HCT116 (cell line): ENCODE measurements at regions not wholly inside any gene's neighbourhood (a gene's known extent, or its start where the extent isn't known, plus 50 kb on each side); places are given as distances from the start of the nearest gene placed in this dataset.

ENCODE experiments used
- ATAC-seq: fragments of 200-7000 bp; cut with Tn5 transposase; 2 replicates; pipeline ENCODE4 v1.9.1; 2020; ENCODE audit warnings: mild to moderate bottlenecking, moderate library complexity
- BruUV-seq: library from RNA; stranded (reverse); fragments of 400-500 nt; replicated peaks from 2 replicates; lab custom pipeline; 2021; lab: Mats Ljungman, UMichigan
- CTCF ChIA-PET: fragments of 300-600 bp; sonication (Branson Sonifier 250); formaldehyde crosslinking; loops from one replicate; lab custom pipeline; 2021; ENCODE audit warnings: antibody characterized with exemption; lab: Charles Lee
- POLR2A ChIA-PET: fragments of 300-600, 350-600 bp; sonication (Branson Sonifier 250); formaldehyde crosslinking; loops from one replicate; lab custom pipeline; 2021; ENCODE audit warnings: antibody characterized with exemption; lab: Charles Lee
- RAD21 ChIA-PET, 2 experiments: fragments of 300-600 bp; sonication (Branson Sonifier 250); formaldehyde crosslinking; loops; one replicate each; lab custom pipeline; 2023; ENCODE audit warnings: low total read pairs in 2 of 2; ENCODE audit not compliant: uncharacterized antibody in 2 of 2, unreplicated experiment in 2 of 2, low non-redundant PET in 1 of 2; lab: Charles Lee
- DNase-seq: peaks from one replicate; pipeline ENCODE4 v3.0.0-alpha.2; 2010; ENCODE audit warnings: low read depth, low spot score
- H2AFZ ChIP-seq: fragments of 200-600 bp; shearing (Covaris generic), sonication (generic); 2 replicates; pipeline ENCODE4 v1.6.1; 2017; ENCODE audit warnings: low read depth, mixed run types, mixed read lengths, antibody characterized with exemption, low read length; ENCODE audit not compliant: poor library complexity, severe bottlenecking
- H3K27ac ChIP-seq: 2 replicates; pipeline ENCODE4 v1.5.1; 2012; ENCODE audit warnings: low read depth, low read length
- H3K27me3 ChIP-seq: fragments of 200-600 bp; sonication (generic); 2 replicates; pipeline ENCODE4 v1.6.1; 2016; ENCODE audit warnings: mixed run types, low read length, mixed read lengths; ENCODE audit not compliant: insufficient read depth
- H3K36me3 ChIP-seq, 2 experiments: fragments of 200-500 bp in 1 of 2; fragments of 200-600 bp in 1 of 2; sonication (Bioruptor generic) in 1 of 2; sonication (generic) in 1 of 2; 2 replicates each; pipeline versions ENCODE4 v1.5.1 to v1.6.1; 2014 to 2016; ENCODE audit warnings: low read length in 2 of 2, inconsistent platforms in 1 of 2, mixed read lengths in 1 of 2, mixed run types in 1 of 2; ENCODE audit not compliant: insufficient read depth in 2 of 2, control insufficient read depth in 1 of 2
- H3K4me1 ChIP-seq, 2 experiments: fragments of 200-600 bp in 1 of 2; sonication (generic) in 1 of 2; 2 replicates each; pipeline versions ENCODE4 v1.5.1 to v1.6.1; 2012 to 2017; ENCODE audit warnings: low read length in 2 of 2, inconsistent platforms in 1 of 2, mild to moderate bottlenecking in 1 of 2, mixed read lengths in 1 of 2, mixed run types in 1 of 2, moderate library complexity in 1 of 2; ENCODE audit not compliant: insufficient read depth in 2 of 2, control insufficient read depth in 1 of 2
- H3K4me2 ChIP-seq: fragments of 200-600 bp; sonication (generic); 2 replicates; pipeline ENCODE4 v1.6.1; 2017; ENCODE audit warnings: mixed run types, low read length, mixed read lengths
- H3K4me3 ChIP-seq, 2 experiments: fragments of 200-600 bp in 1 of 2; sonication (generic) in 1 of 2; replicated peaks in 1 of 2; 2 replicates each; pipeline ENCODE4 v1.5.1; 2011 to 2016; ENCODE audit warnings: low read length in 2 of 2, control low read depth in 1 of 2, low read depth in 1 of 2, mild to moderate bottlenecking in 1 of 2, mixed read lengths in 1 of 2, mixed run types in 1 of 2
- H3K79me2 ChIP-seq: fragments of 200-600 bp; sonication (generic); 2 replicates; pipeline ENCODE4 v1.6.1; 2017; ENCODE audit warnings: mild to moderate bottlenecking, mixed run types, low read length, moderate library complexity, mixed read lengths; ENCODE audit not compliant: insufficient read depth
- H3K9ac ChIP-seq: fragments of 200-600 bp; sonication (generic); 2 replicates; pipeline ENCODE4 v1.6.1; 2016; ENCODE audit warnings: low read length, mixed read lengths
- H3K9me2 ChIP-seq: fragments of 200-600 bp; sonication (generic), shearing (Covaris generic); 2 replicates; pipeline ENCODE4 v1.6.1; 2017; ENCODE audit warnings: mixed run types, mild to moderate bottlenecking, moderate library complexity; ENCODE audit not compliant: insufficient read depth
- H3K9me3 ChIP-seq, 2 experiments: fragments of 200-500 bp in 1 of 2; fragments of 200-600 bp in 1 of 2; sonication (Bioruptor generic) in 1 of 2; sonication (generic) in 1 of 2; 2 replicates each; pipeline ENCODE4 v1.6.1; 2014 to 2017; ENCODE audit warnings: low read length in 2 of 2, mixed read lengths in 2 of 2, inconsistent platforms in 1 of 2, low read depth in 1 of 2, mild to moderate bottlenecking in 1 of 2, mixed run types in 1 of 2, moderate library complexity in 1 of 2; ENCODE audit not compliant: control insufficient read depth in 1 of 2, insufficient read depth in 1 of 2
- H4K20me1 ChIP-seq: fragments of 200-600 bp; sonication (generic), shearing (Covaris generic); 2 replicates; pipeline ENCODE4 v1.6.1; 2017; ENCODE audit warnings: mixed run types, mild to moderate bottlenecking, moderate library complexity; ENCODE audit not compliant: insufficient read depth
- CTCF ChIP-seq, 3 experiments: fragments of 200-600 bp in 1 of 3; sonication (generic) in 1 of 3; IDR thresholded peaks in 2 of 3; conservative IDR thresholded peaks in 1 of 3; 2 replicates each; pipeline ENCODE4 v1.5.1; 2012 to 2017; ENCODE audit warnings: low read depth in 2 of 3, low read length in 2 of 3, antibody characterized with exemption in 1 of 3, borderline replicate concordance in 1 of 3, control low read depth in 1 of 3, mild to moderate bottlenecking in 1 of 3, mixed read lengths in 1 of 3, mixed run types in 1 of 3, moderate library complexity in 1 of 3; ENCODE audit not compliant: insufficient read depth in 1 of 3
- EGR1 ChIP-seq: IDR thresholded peaks from 2 replicates; pipeline ENCODE4 v1.6.1; 2012; ENCODE audit warnings: low read depth
- ELF1 ChIP-seq: IDR thresholded peaks from 2 replicates; pipeline ENCODE4 v1.6.1; 2012; ENCODE audit warnings: low read depth, borderline replicate concordance
- EZH2phosphoT487 ChIP-seq: fragments of 200-600 bp; IDR thresholded peaks from 2 replicates; pipeline ENCODE4 v1.6.1; 2018; ENCODE audit warnings: antibody characterized with exemption, borderline replicate concordance
- FOSL1 ChIP-seq: IDR thresholded peaks from 2 replicates; pipeline ENCODE4 v1.6.1; 2012; ENCODE audit warnings: low read depth
- JUND ChIP-seq: IDR thresholded peaks from 2 replicates; pipeline ENCODE4 v1.6.1; 2012
- POLR2A ChIP-seq: IDR thresholded peaks from 2 replicates; pipeline ENCODE4 v1.7.0; 2011; ENCODE audit warnings: borderline replicate concordance; ENCODE audit not compliant: insufficient read depth, insufficient read length; ENCODE audit errors: extremely low read depth
- POLR2AphosphoS5 ChIP-seq: IDR thresholded peaks from 2 replicates; pipeline ENCODE4 v1.6.1; 2011; ENCODE audit warnings: mild to moderate bottlenecking, low read depth, low read length, moderate library complexity
- RAD21 ChIP-seq: IDR thresholded peaks from 2 replicates; pipeline ENCODE4 v1.6.1; 2012; ENCODE audit warnings: low read depth, mild to moderate bottlenecking
- SP1 ChIP-seq: IDR thresholded peaks from 2 replicates; pipeline ENCODE4 v1.6.1; 2012; ENCODE audit warnings: low read depth
- SRF ChIP-seq: IDR thresholded peaks from 2 replicates; pipeline ENCODE4 v1.6.1; 2012; ENCODE audit warnings: low read depth
- TCF7L2 ChIP-seq: IDR thresholded peaks from 2 replicates; pipeline ENCODE4 v1.7.0; 2011; ENCODE audit warnings: borderline replicate concordance, inconsistent platforms; ENCODE audit not compliant: insufficient read depth, insufficient read length; ENCODE audit errors: extremely low read depth
- ZFX ChIP-seq: fragments of 450-650 bp; IDR thresholded peaks from 2 replicates; pipeline ENCODE4 v1.6.1; 2017
- ZNF274 ChIP-seq: fragments of 200-500 bp; sonication (Bioruptor generic); IDR thresholded peaks from 2 replicates; pipeline ENCODE4 v1.6.1; 2014; ENCODE audit warnings: mild to moderate bottlenecking, low read depth, low read length, inconsistent platforms
- intact Hi-C: fragments of 100-400 bp; cut with micrococcal nuclease; formaldehyde crosslinking; loops from 2 replicates; pipeline ENCODE4 v1.10.0; 2022
- TF ChIP-seq, protein P1 (sequence below): IDR thresholded peaks from 2 replicates; pipeline ENCODE4 v1.6.1; 2012
- TF ChIP-seq, protein P2 (sequence below): IDR thresholded peaks from 2 replicates; pipeline ENCODE4 v1.6.1; 2012; ENCODE audit warnings: low read depth

DNA sequence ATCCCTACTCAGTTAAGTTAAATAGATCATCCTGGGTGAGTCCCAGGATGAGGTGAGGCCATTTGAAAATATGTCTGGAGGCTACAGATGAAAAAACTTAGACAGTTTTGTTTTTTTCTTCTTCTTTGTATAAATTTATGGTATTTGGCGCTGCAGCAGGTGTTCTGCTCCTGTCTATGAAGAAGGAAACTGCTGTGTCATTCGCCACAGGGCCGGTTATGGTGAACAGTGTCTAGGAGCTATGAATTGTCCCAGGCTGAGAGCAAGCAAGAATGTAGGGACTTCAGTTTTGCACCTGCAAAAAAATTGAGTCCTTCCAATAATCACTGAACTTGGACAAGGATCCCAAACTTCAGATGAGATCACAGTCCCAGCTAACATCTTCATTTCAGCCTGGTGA lies 674.3 kb upstream of the RGS18 start (continued):
- TF ChIP-seq ELF1 (no peak), POLR2A (no peak), ZNF274 (no peak), RAD21 (no peak), POLR2AphosphoS5 (no peak)
- TF ChIP-seq, protein P1, sequence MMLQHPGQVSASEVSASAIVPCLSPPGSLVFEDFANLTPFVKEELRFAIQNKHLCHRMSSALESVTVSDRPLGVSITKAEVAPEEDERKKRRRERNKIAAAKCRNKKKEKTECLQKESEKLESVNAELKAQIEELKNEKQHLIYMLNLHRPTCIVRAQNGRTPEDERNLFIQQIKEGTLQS = no peak

DNA sequence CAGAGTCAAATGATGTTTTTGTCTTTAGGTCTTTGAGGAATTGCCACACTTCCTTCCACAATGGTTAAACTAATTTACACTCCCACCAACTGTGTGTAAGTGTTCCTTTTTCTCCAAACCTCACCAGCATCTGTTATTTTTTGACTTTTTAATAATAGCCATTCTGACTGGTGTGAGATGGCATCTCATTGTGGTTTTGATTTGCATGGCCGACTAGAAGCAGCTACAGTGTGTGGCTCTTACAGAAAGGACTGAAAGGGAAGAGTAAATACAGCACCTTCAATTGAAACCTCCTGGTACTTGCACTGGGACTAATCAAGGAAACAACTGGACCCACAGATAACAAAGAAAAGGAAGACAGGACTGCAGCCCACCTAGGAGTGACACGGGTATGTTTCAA lies 668.0 kb upstream of the RGS18 start:
- Histone ChIP-seq H3K9me3 (no peaks in the 10 kb centered on the region), H3K4me1 (no peaks in the 10 kb centered on the region), H3K27ac (no peak overlapping the region), H3K79me2 (no peaks in the 10 kb centered on the region), H2AFZ (no peak overlapping the region), H3K27me3 (no peaks in the 10 kb centered on the region), H3K9ac (no peak overlapping the region), H4K20me1 (no peaks in the 10 kb centered on the region), H3K4me2 (no peak overlapping the region), H3K36me3 (no peaks in the 10 kb centered on the region)
- DNase-seq = no peak
- POLR2A ChIA-PET = no interaction called here
- no TSS peak for BruUV-seq
- ATAC-seq = no peak
- TF ChIP-seq RAD21 (no peak), SP1 (no peak), ZFX (no peak), POLR2A (no peak), FOSL1 (no peak), ELF1 (no peak), TCF7L2 (no peak), JUND (no peak), EGR1 (no peak), EZH2phosphoT487 (no peak), CTCF (IDR thresholded peaks at IDR 0.05 in 2 of 3, conservative IDR thresholded peaks at IDR 0.05 in 1 of 3; ENCODE audit: borderline replicate concordance in 1 of 3, insufficient read depth in 1 of 3, low read depth in 2 of 3, low read length in 2 of 3) (no peak), SRF (no peak), POLR2AphosphoS5 (no peak)
- TF ChIP-seq, protein P2, sequence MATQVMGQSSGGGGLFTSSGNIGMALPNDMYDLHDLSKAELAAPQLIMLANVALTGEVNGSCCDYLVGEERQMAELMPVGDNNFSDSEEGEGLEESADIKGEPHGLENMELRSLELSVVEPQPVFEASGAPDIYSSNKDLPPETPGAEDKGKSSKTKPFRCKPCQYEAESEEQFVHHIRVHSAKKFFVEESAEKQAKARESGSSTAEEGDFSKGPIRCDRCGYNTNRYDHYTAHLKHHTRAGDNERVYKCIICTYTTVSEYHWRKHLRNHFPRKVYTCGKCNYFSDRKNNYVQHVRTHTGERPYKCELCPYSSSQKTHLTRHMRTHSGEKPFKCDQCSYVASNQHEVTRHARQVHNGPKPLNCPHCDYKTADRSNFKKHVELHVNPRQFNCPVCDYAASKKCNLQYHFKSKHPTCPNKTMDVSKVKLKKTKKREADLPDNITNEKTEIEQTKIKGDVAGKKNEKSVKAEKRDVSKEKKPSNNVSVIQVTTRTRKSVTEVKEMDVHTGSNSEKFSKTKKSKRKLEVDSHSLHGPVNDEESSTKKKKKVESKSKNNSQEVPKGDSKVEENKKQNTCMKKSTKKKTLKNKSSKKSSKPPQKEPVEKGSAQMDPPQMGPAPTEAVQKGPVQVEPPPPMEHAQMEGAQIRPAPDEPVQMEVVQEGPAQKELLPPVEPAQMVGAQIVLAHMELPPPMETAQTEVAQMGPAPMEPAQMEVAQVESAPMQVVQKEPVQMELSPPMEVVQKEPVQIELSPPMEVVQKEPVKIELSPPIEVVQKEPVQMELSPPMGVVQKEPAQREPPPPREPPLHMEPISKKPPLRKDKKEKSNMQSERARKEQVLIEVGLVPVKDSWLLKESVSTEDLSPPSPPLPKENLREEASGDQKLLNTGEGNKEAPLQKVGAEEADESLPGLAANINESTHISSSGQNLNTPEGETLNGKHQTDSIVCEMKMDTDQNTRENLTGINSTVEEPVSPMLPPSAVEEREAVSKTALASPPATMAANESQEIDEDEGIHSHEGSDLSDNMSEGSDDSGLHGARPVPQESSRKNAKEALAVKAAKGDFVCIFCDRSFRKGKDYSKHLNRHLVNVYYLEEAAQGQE = no peak
- TF ChIP-seq, protein P1 = no peak
- TF ChIP-seq, all 23 proteins: peak for 0
- no peaks in the 10 kb centered on the region for H3K9me2 ChIP-seq
- H3K4me3 ChIP-seq = no peak overlapping the region
- intact Hi-C loops = no loop called here
- ChIA-PET RAD21 (no interaction called here), CTCF (no interaction called here)
